NCI-H748 treated with DMSO at 0.1 percent for 48 hours (cell line): ENCODE measurements at regions not wholly inside any gene's neighbourhood (a gene's known extent, or its start where the extent isn't known, plus 50 kb on each side); places are given as distances from the start of the nearest gene placed in this dataset.

Source experiments
- DNase-seq: peaks from one replicate; lab custom pipeline; 2025; lab: John Stamatoyannopoulos, UW

DNA sequence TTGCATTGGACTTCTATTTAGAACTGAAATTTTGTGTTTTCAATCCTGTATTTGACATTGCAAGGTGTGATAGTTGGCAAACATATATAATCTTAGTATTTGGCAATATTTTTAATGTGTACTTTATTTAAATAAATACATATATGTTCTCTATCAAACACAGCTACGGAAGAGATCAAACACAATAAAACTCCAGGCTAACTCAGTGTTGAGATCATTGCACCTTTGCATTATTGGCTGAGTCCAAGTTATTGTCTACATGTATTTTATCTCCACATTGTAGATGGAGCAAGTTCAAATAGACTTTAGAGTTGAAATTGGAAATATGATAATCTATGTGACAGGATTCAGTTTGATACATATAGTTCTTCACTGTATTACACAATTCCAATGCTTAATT lies 176.7 kb downstream of the ST6GAL2 start:
- DNase-seq, result no peak

DNA sequence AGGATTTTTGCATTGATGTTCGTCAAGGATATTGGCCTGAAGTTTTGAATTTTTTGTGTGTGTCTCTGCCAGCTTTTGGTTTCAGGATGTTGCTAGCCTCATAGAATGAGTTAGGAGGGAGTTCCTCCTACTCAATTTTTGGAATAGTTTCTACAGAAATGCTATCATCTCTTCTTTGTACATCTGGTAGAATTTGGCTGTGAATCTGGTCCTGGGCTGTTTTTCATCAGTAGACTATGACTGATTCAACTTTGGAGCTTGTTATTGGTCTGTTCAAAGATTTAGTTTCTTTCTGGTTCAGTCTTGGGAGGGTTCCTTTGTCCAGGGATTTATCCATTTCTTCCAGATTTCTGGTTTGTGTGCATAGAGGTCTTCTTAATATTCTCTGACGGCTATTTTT lies 166.7 kb downstream of the ST6GAL2 start:
- no peak for DNase-seq

DNA sequence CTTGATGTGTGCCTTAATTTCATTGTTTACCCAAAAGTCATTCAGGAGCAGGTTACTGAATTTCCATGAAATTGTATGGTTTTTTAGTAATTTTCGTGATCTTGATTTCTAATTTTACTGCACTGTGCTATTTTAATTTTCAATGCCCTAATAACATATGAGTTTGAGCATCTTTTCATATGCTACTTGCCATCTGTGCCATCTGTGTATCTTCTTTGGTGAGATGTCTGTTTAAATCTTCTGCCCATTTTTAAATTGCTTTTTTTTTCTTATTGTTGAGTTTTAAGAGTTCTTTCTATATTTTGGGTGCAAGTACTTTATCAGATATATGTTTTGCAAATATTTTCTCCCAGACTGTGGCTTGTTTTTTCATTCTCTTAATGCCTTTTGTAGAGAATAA lies 165.9 kb downstream of the ST6GAL2 start:
- no peak for DNase-seq

DNA sequence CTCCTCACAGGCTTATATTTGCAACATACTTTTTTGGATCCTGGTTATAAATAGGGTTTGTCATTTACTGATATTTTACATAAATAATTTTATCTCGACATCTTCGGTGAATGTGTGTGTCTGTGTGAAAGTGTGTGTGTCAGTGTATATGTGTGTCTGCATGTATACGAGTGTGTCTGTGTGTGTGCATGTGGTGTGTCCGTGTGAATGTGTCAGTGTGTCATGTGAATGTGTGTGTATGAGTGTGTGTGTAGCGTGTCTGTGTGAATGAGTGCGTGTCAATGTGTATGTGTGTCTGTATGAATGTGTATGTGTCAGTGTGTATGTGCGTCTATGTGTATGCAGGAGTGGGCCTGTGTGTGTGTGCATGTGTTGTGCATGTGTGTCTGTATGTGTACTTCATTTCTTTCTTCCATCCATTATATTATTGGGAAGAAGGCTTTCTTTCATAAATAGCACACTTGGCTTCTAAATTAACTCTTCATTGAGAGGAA lies 161.6 kb downstream of the ST6GAL2 start:
- DNase-seq, result no peak

DNA sequence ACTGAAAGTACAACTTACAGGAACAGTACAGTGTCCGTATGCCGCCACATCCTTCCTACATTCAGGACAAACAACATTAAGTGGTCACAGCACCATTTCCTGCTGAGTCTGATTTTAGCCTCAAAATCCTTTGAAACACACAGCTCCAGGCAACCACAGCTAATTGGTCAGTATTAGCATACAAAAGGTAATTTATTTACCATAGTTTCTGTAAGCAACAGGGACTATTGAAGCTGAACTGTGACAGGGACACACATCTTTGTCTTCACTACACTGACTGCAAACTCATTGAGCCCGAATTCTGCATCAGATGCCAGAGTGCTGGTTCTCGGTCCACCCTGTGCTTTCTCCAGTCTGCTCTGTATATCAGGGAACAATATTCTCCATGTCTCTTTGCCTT lies 151.8 kb downstream of the ST6GAL2 start:
- no peak for DNase-seq

DNA sequence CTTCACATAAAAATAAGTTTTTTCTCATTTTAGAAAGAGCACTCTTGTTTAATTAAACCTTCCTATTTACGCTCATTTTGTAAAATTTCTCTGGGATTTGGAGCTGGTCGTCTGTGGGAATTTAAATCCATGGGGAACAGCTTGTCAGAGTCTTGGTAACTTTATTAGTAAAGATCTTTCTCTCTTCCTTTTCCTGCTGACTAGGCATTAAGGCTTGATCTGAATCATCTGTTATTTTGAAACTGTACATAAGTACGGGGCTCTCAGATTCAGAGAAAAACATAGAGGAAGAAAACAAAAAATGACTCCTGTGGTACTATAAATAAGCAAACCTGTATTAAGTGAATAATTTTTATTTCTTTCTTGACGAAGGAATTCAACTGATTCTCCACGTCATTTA lies 150.2 kb downstream of the ST6GAL2 start:
- DNase-seq, result no peak

DNA sequence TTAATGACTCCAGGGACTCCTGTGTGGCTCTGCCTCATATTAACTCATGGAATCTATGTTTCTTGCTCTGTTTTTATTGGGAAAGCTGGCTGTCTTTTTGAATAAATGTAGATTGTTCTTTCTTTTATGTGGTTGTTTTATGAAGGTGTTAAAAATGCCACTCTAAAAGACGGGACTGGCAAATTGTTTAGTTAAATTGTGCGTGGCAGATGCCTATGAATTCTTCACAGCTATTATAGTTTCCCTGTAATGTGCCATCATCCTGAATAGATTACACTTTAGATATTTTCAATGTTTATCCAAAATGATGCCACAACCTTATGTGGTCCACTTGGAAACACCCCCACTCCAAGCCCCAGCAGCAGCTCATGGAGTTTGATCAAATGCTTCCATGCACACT lies 149.7 kb downstream of the ST6GAL2 start:
- DNase-seq, result no peak

DNA sequence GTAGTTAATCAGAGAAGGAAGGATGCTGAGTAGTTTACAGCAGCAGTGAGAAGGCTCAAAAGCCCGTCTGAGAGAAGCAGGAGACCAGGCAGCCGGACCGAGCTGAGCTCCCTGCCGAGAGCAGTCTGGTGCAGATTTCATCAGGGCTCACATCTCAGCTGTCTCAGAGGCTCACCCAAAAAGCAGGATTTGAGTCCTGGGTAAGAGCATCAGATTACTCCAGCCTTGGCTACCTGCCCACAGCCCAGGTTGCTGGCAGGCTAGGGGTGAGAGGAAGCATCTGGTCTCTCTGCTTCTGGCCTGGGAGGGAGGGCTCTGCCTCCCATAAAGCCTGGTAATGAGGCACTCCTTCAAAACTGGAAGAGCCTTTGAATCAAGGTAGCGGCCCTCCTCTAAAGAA lies 140.5 kb downstream of the ST6GAL2 start:
- no peak for DNase-seq

DNA sequence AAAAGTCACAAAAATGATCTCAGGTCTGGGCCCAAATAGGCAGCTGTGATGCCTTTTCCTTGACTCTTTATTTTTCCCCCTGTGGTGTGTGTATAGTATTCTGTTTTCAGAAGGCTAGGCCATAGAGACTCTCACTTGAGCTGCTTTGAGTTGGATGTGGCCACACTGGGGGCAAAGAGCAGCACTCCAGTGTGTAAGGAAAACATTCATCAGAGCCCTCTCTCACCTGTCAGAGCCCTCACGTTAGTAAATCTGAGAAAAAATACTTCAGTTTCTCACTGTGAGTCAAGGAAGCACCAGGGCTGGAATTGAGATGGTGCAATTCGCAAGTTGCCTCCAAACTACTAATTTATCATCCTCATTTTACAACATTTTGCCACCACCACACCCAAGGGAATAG lies 136.1 kb downstream of the ST6GAL2 start:
- no peak for DNase-seq
